ENCODE measurements at regions not wholly inside any gene's neighbourhood (a gene's known extent, or its start where the extent isn't known, plus 50 kb on each side); places are given as distances from the start of the nearest gene placed in this dataset.

- DNase-seq (ENCODE audit: low read depth) = no peak
Measured at GRCh38 chr4:108527723-108528122, 92.7 kb upstream of the RPL34 start.

- no peak for DNase-seq (ENCODE audit: low read depth)
Measured at GRCh38 chr4:108520807-108521206, 99.6 kb upstream of the RPL34 start.

- no peak for DNase-seq (ENCODE audit: low read depth)
Measured at GRCh38 chr4:108519911-108520601, 100.3 kb upstream of the RPL34 start.

GRCh38 chr4:108519208-108519833, 101.1 kb upstream of the RPL34 start:
- no peak for DNase-seq (ENCODE audit: low read depth)

- peak; percentile 15 for DNase-seq (ENCODE audit: low read depth)
Measured at GRCh38 chr4:108512615-108513505, 107.5 kb upstream of the RPL34 start.

- no peak for DNase-seq (ENCODE audit: low read depth)
Measured at GRCh38 chr4:108511618-108512017, 108.8 kb upstream of the RPL34 start.

GRCh38 chr4:108502356-108502755, 118.0 kb upstream of the RPL34 start:
- DNase-seq (ENCODE audit: low read depth) = no peak

GRCh38 chr4:108498925-108499324, 121.5 kb upstream of the RPL34 start:
- DNase-seq (ENCODE audit: low read depth) = no peak

- no peak for DNase-seq (ENCODE audit: low read depth)
Measured at GRCh38 chr4:108493596-108493931, 126.8 kb upstream of the RPL34 start.

GRCh38 chr4:108492816-108493595, 127.4 kb upstream of the RPL34 start:
- peak; percentile 25 for DNase-seq (ENCODE audit: low read depth)

GRCh38 chr4:108488865-108489264, 131.5 kb upstream of the RPL34 start:
- DNase-seq (ENCODE audit: low read depth) = no peak

GRCh38 chr4:108486046-108486445, 134.3 kb upstream of the RPL34 start:
- DNase-seq (ENCODE audit: low read depth) = no peak

- no peak for DNase-seq (ENCODE audit: low read depth)
Measured at GRCh38 chr4:108484187-108484586, 136.2 kb upstream of the RPL34 start.

- DNase-seq (ENCODE audit: low read depth) = no peak
Measured at GRCh38 chr4:108483650-108484049, 136.7 kb upstream of the RPL34 start.

- DNase-seq (ENCODE audit: low read depth) = no peak
Measured at GRCh38 chr4:108483079-108483478, 137.3 kb upstream of the RPL34 start.

GRCh38 chr4:108480881-108481280, 139.5 kb upstream of the RPL34 start:
- no peak for DNase-seq (ENCODE audit: low read depth)

GRCh38 chr4:108477527-108478108, 142.8 kb upstream of the RPL34 start:
- no peak for DNase-seq (ENCODE audit: low read depth)

GRCh38 chr4:108473163-108473720, 147.1 kb upstream of the RPL34 start:
- DNase-seq (ENCODE audit: low read depth) = no peak

- no peak for DNase-seq (ENCODE audit: low read depth)
Measured at GRCh38 chr4:108466936-108467902, 153.2 kb upstream of the RPL34 start.

GRCh38 chr4:108465886-108466500, 154.4 kb upstream of the RPL34 start:
- DNase-seq (ENCODE audit: low read depth) = no peak

Data from activated T-cell treated with anti-CD3 and anti-CD28 coated beads for 48 hours (primary cell).